PC-9 (cell line): ENCODE measurements at regions not wholly inside any gene's neighbourhood (a gene's known extent, or its start where the extent isn't known, plus 50 kb on each side); places are given as distances from the start of the nearest gene placed in this dataset.

Source experiments
- BruUV-seq: library from RNA; stranded (reverse); fragments of 400-500 nt; replicated peaks from 2 replicates; lab custom pipeline; 2021; lab: Mats Ljungman, UMichigan
- CTCF ChIA-PET: fragments of 300-600 bp; sonication (Branson Sonifier 250); formaldehyde crosslinking; loops from one replicate; lab custom pipeline; 2022; ENCODE audit warnings: antibody characterized with exemption; lab: Charles Lee
- POLR2A ChIA-PET: fragments of 300-600 bp; sonication (Branson Sonifier 250); formaldehyde crosslinking; loops from one replicate; lab custom pipeline; 2022; ENCODE audit warnings: antibody characterized with exemption; ENCODE audit not compliant: unreplicated experiment; lab: Charles Lee
- DNase-seq, 2 experiments: peaks; one replicate each; pipeline versions ENCODE4 v3.0.0 to v3.0.0-alpha.2; 2015 to 2022; ENCODE audit warnings: mixed read lengths in 1 of 2
- H2AFZ ChIP-seq: fragments of 200-600 bp; sonication (generic); 2 replicates; pipeline ENCODE4 v1.8.1; 2017; ENCODE audit warnings: antibody characterized with exemption
- H3F3A ChIP-seq: fragments of 200-600 bp; sonication (generic); 2 replicates; pipeline ENCODE4 v1.8.1; 2017; ENCODE audit warnings: antibody characterized with exemption, mild to moderate bottlenecking, low read depth; ENCODE audit not compliant: insufficient read depth
- H3K27ac ChIP-seq: fragments of 200-600 bp; sonication (generic); 2 replicates; pipeline ENCODE4 v1.6.1; 2016; ENCODE audit warnings: mixed run types
- H3K27me3 ChIP-seq: fragments of 200-600 bp; sonication (generic); 2 replicates; pipeline ENCODE4 v1.6.1; 2016; ENCODE audit warnings: low read depth, mixed run types; ENCODE audit not compliant: insufficient read depth
- H3K36me3 ChIP-seq: fragments of 200-600 bp; sonication (generic); 2 replicates; pipeline ENCODE4 v1.6.1; 2016; ENCODE audit warnings: low read depth, mixed run types
- H3K4me1 ChIP-seq: fragments of 200-600 bp; sonication (generic); replicated peaks from 2 replicates; pipeline ENCODE4 v1.6.1; 2016; ENCODE audit warnings: mixed run types; ENCODE audit not compliant: insufficient read depth
- H3K4me2 ChIP-seq: fragments of 200-600 bp; sonication (generic); 2 replicates; pipeline ENCODE4 v1.6.1; 2017; ENCODE audit warnings: mixed run types
- H3K4me3 ChIP-seq: fragments of 200-600 bp; sonication (generic); 2 replicates; pipeline ENCODE4 v1.6.1; 2016; ENCODE audit warnings: mixed run types
- H3K79me2 ChIP-seq: fragments of 200-600 bp; sonication (generic); 2 replicates; pipeline ENCODE4 v1.6.1; 2017; ENCODE audit warnings: low read depth, mixed run types
- H3K9me2 ChIP-seq: fragments of 200-600 bp; sonication (generic); 2 replicates; pipeline ENCODE4 v1.8.1; 2017; ENCODE audit warnings: mild to moderate bottlenecking; ENCODE audit not compliant: insufficient read depth
- H3K9me3 ChIP-seq: fragments of 200-600 bp; sonication (generic); 2 replicates; pipeline ENCODE4 v1.8.1; 2016; ENCODE audit warnings: low read depth; ENCODE audit not compliant: insufficient read depth
- H4K20me1 ChIP-seq: fragments of 200-600 bp; sonication (generic); 2 replicates; pipeline ENCODE4 v1.8.1; 2017; ENCODE audit not compliant: insufficient read depth
- CTCF ChIP-seq: fragments of 200-600 bp; sonication (generic); conservative IDR thresholded peaks from 2 replicates; pipeline ENCODE4 v1.6.1; 2017; ENCODE audit warnings: mixed run types, antibody characterized with exemption, mild to moderate bottlenecking, moderate library complexity
- EZH2 ChIP-seq: fragments of 200-600 bp; sonication (generic); IDR thresholded peaks from 2 replicates; pipeline ENCODE4 v1.8.0; 2017; ENCODE audit warnings: antibody characterized with exemption, low read depth
- intact Hi-C: fragments of 100-400 bp; cut with micrococcal nuclease; formaldehyde crosslinking; loops from one replicate; pipeline ENCODE4 v1.10.0; 2022; ENCODE audit not compliant: unreplicated experiment

GRCh38 chr3:167898091-167898490, 162.6 kb downstream of the SERPINI1 start:
- intact Hi-C loops: no loop called here
- Histone ChIP-seq H2AFZ (no peak overlapping the region), H3K4me1 (no peaks in the 10 kb centered on the region), H3K27me3 (no peaks in the 10 kb centered on the region), H3K36me3 (no peaks in the 10 kb centered on the region), H4K20me1 (no peaks in the 10 kb centered on the region), H3K4me3 (no peak overlapping the region), H3K4me2 (no peak overlapping the region), H3K79me2 (no peaks in the 10 kb centered on the region), H3K27ac (no peak overlapping the region), H3K9me2 (no peaks in the 10 kb centered on the region), H3K9me3 (no peaks in the 10 kb centered on the region), H3F3A (no peaks in the 10 kb centered on the region)
- ChIA-PET POLR2A (no interaction called here), CTCF (no interaction called here)
- BruUV-seq: no TSS peak
- DNase-seq: no peak
- TF ChIP-seq EZH2 (no peak), CTCF (no peak)

GRCh38 chr3:167895684-167896083, 160.2 kb downstream of the SERPINI1 start:
- Histone ChIP-seq H2AFZ (no peak overlapping the region), H3K4me1 (no peaks in the 10 kb centered on the region), H3K79me2 (no peaks in the 10 kb centered on the region), H3K4me2 (no peak overlapping the region), H3K9me3 (no peaks in the 10 kb centered on the region), H3K27ac (no peak overlapping the region), H3K27me3 (no peaks in the 10 kb centered on the region), H3F3A (no peaks in the 10 kb centered on the region), H4K20me1 (no peaks in the 10 kb centered on the region), H3K9me2 (no peaks in the 10 kb centered on the region), H3K4me3 (no peak overlapping the region), H3K36me3 (no peaks in the 10 kb centered on the region)
- intact Hi-C loops: no loop called here
- no peak for DNase-seq
- ChIA-PET CTCF (no interaction called here), POLR2A (no interaction called here)
- no peak for TF ChIP-seq CTCF
- TF ChIP-seq EZH2: no peak
- BruUV-seq: no TSS peak

GRCh38 chr3:167895178-167895577, 159.7 kb downstream of the SERPINI1 start:
- H4K20me1 ChIP-seq: no peaks in the 10 kb centered on the region
- no peaks in the 10 kb centered on the region for H3K79me2 ChIP-seq
- no peak overlapping the region for H3K27ac ChIP-seq
- no peaks in the 10 kb centered on the region for H3K4me1 ChIP-seq
- intact Hi-C loops: no loop called here
- H3K4me2 ChIP-seq: no peak overlapping the region
- CTCF ChIA-PET: no interaction called here
- H3K9me3 ChIP-seq: no peaks in the 10 kb centered on the region
- H3K4me3 ChIP-seq: no peak overlapping the region
- BruUV-seq: no TSS peak
- POLR2A ChIA-PET: no interaction called here
- no peaks in the 10 kb centered on the region for H3K9me2 ChIP-seq
- no peak for TF ChIP-seq EZH2
- no peak for TF ChIP-seq CTCF
- no peak for DNase-seq
- no peaks in the 10 kb centered on the region for H3K36me3 ChIP-seq
- no peaks in the 10 kb centered on the region for H3K27me3 ChIP-seq
- H3F3A ChIP-seq: no peaks in the 10 kb centered on the region
- no peak overlapping the region for H2AFZ ChIP-seq
